CD14-positive monocyte (primary cell): ENCODE measurements at regions not wholly inside any gene's neighbourhood (a gene's known extent, or its start where the extent isn't known, plus 50 kb on each side); places are given as distances from the start of the nearest gene placed in this dataset.

Source experiments
- DNase-seq, 3 donors: peaks; one replicate each; pipeline ENCODE4 v3.0.0-alpha.2; 2011 to 2022
- H2AFZ ChIP-seq: 2 replicates; pipeline ENCODE4 v1.6.0; 2012; ENCODE audit warnings: mild to moderate bottlenecking, low read depth, low read length, inconsistent platforms; ENCODE audit not compliant: insufficient read depth, poor library complexity, severe bottlenecking
- H3K27ac ChIP-seq, 2 donors: 1 replicate in 1 of 2; 2 replicates in 1 of 2; pipeline ENCODE4 v1.5.1; 2012 to 2013; ENCODE audit warnings: low read length in 2 of 2, control low read depth in 1 of 2, inconsistent platforms in 1 of 2, low read depth in 1 of 2, mild to moderate bottlenecking in 1 of 2
- H3K27me3 ChIP-seq, 2 donors: one replicate each; pipeline versions ENCODE4 v1.6.0 to v1.6.1; 2011 to 2013; ENCODE audit warnings: low read length in 2 of 2; ENCODE audit not compliant: control insufficient read depth in 2 of 2, insufficient read depth in 2 of 2
- H3K36me3 ChIP-seq, 2 donors: replicated peaks in 1 of 2; 1 replicate in 1 of 2; 2 replicates in 1 of 2; pipeline versions ENCODE4 v1.5.1 to v1.6.1; 2012 to 2013; ENCODE audit warnings: low read length in 2 of 2, control low read depth in 1 of 2, inconsistent platforms in 1 of 2, mild to moderate bottlenecking in 1 of 2; ENCODE audit not compliant: insufficient read depth in 2 of 2, control insufficient read depth in 1 of 2
- H3K4me1 ChIP-seq, 2 donors: 1 replicate in 1 of 2; 2 replicates in 1 of 2; pipeline versions ENCODE4 v1.5.1 to v1.6.1; 2012 to 2013; ENCODE audit warnings: low read length in 2 of 2, control low read depth in 1 of 2, inconsistent platforms in 1 of 2, mild to moderate bottlenecking in 1 of 2, moderate library complexity in 1 of 2; ENCODE audit not compliant: insufficient read depth in 2 of 2, control insufficient read depth in 1 of 2
- H3K4me2 ChIP-seq: replicated peaks from 2 replicates; pipeline ENCODE3; 2012; ENCODE audit warnings: low read length, moderate library complexity, mild to moderate bottlenecking; ENCODE audit not compliant: poor library complexity, severe bottlenecking; ENCODE audit errors: extremely low read depth
- H3K4me3 ChIP-seq, 3 experiments: fragments of 200-600 bp in 1 of 3; sonication (generic) in 1 of 3; replicated peaks in 1 of 3; 1 replicate in 2 of 3; 2 replicates in 1 of 3; pipeline ENCODE4 v1.5.1; 2011 to 2013; ENCODE audit warnings: low read length in 3 of 3, mild to moderate bottlenecking in 3 of 3, control low read depth in 2 of 3, low read depth in 2 of 3, inconsistent platforms in 1 of 3, moderate library complexity in 1 of 3
- H3K79me2 ChIP-seq: 2 replicates; pipeline ENCODE4 v1.6.0; 2012; ENCODE audit warnings: mild to moderate bottlenecking, control low read depth, inconsistent platforms, low read length, moderate library complexity; ENCODE audit not compliant: insufficient read depth
- H3K9ac ChIP-seq: 2 replicates; pipeline ENCODE4 v1.6.0; 2017; ENCODE audit warnings: low read length, mild to moderate bottlenecking; ENCODE audit not compliant: insufficient read depth, poor library complexity, severe bottlenecking
- H3K9me3 ChIP-seq, 2 donors: replicated peaks in 1 of 2; 1 replicate in 1 of 2; 2 replicates in 1 of 2; pipeline versions ENCODE4 v1.5.1 to v1.6.1; 2012 to 2013; ENCODE audit warnings: low read length in 2 of 2, control low read depth in 1 of 2; ENCODE audit not compliant: control insufficient read depth in 1 of 2, insufficient read depth in 1 of 2
- H4K20me1 ChIP-seq: 2 replicates; pipeline ENCODE4 v1.6.0; 2012; ENCODE audit warnings: mild to moderate bottlenecking, low read length, control low read depth, moderate library complexity; ENCODE audit not compliant: insufficient read depth
- H3K27ac Mint-ChIP-seq, 7 donors: one replicate each; pipeline ENCODE4 v1.8.0; 2020; ENCODE audit warnings: mild to moderate bottlenecking in 7 of 7, mixed read lengths in 7 of 7, moderate library complexity in 6 of 7, inconsistent platforms in 2 of 7
- H3K27me3 Mint-ChIP-seq, 3 donors: one replicate each; pipeline ENCODE4 v1.8.0; 2021 to 2022; ENCODE audit warnings: low read depth in 3 of 3, mild to moderate bottlenecking in 3 of 3, mixed read lengths in 3 of 3, moderate library complexity in 3 of 3, inconsistent platforms in 1 of 3
- H3K36me3 Mint-ChIP-seq, 2 donors: one replicate each; pipeline ENCODE4 v1.8.0; 2020; ENCODE audit warnings: mixed read lengths in 2 of 2, inconsistent platforms in 1 of 2, mild to moderate bottlenecking in 1 of 2
- H3K4me1 Mint-ChIP-seq: one replicate; pipeline ENCODE4 v1.8.0; 2020; ENCODE audit warnings: mild to moderate bottlenecking, mixed read lengths
- H3K4me3 Mint-ChIP-seq, 2 donors: one replicate each; pipeline ENCODE4 v1.8.0; 2020; ENCODE audit warnings: mild to moderate bottlenecking in 2 of 2, mixed read lengths in 2 of 2, moderate library complexity in 1 of 2
- H3K9me3 Mint-ChIP-seq, 7 donors: one replicate each; pipeline ENCODE4 v1.8.0; 2020 to 2022; ENCODE audit warnings: mixed read lengths in 7 of 7, mild to moderate bottlenecking in 6 of 7, moderate library complexity in 6 of 7, inconsistent platforms in 2 of 7
- CTCF ChIP-seq: fragments of 200-600 bp; IDR thresholded peaks from one replicate; pipeline ENCODE4 v1.8.0; 2022; ENCODE audit warnings: antibody characterized with exemption, mild to moderate bottlenecking
- WGBS: methylation state at CpG from one replicate; pipeline ENCODE4 v1.1.5; 2013; ENCODE audit warnings: missing lambda C conversion rate; ENCODE audit not compliant: insufficient coverage; 5-methylcytosine and 5-hydroxymethylcytosine counted together
- intact Hi-C, 2 donors: fragments of 100-400 bp; cut with micrococcal nuclease; formaldehyde crosslinking; loops; one replicate each; pipeline versions ENCODE4 v1.15.0 to v1.15.1; 2023

- no peaks in the 10 kb centered on the region for H3K79me2 ChIP-seq
- no peak overlapping the region for H3K27ac ChIP-seq
- H3K36me3 ChIP-seq = no peaks in the 10 kb centered on the region
- no peak overlapping the region for H3K9ac ChIP-seq
- Mint-ChIP-seq H3K9me3 (peaks cover 0 to 3% (median 0%) of the 10 kb centered on the region in 7 donors), H3K4me3 (no peak overlapping the region), H3K27ac (no peak overlapping the region), H3K27me3 (no peaks in the 10 kb centered on the region), H3K4me1 (no peaks in the 10 kb centered on the region), H3K36me3 (no peaks in the 10 kb centered on the region)
- H3K4me2 ChIP-seq = no peak overlapping the region
- no peak for DNase-seq
- no peaks in the 10 kb centered on the region for H3K4me1 ChIP-seq
- no peak for TF ChIP-seq CTCF
- H2AFZ ChIP-seq = no peak overlapping the region
- no peaks in the 10 kb centered on the region for H3K27me3 ChIP-seq
- H3K9me3 ChIP-seq = no peaks in the 10 kb centered on the region
- H4K20me1 ChIP-seq = no peaks in the 10 kb centered on the region
- intact Hi-C loops = no loop called here
- no peak overlapping the region for H3K4me3 ChIP-seq
Measured at GRCh38 chr4:63440236-63440635, 969.0 kb downstream of the TECRL start.

GRCh38 chr4:63430105-63430504 lies 979.1 kb downstream of the TECRL start:
- H3K4me3 Mint-ChIP-seq = no peak overlapping the region
- Histone ChIP-seq H3K4me3 (no peak overlapping the region), H3K79me2 (no peaks in the 10 kb centered on the region), H3K27me3 (no peaks in the 10 kb centered on the region), H3K4me1 (no peaks in the 10 kb centered on the region), H4K20me1 (no peaks in the 10 kb centered on the region), H3K27ac (no peak overlapping the region), H3K4me2 (no peak overlapping the region), H3K9ac (no peak overlapping the region), H3K9me3 (no peaks in the 10 kb centered on the region), H3K36me3 (no peaks in the 10 kb centered on the region), H2AFZ (no peak overlapping the region)
- no peaks in the 10 kb centered on the region for H3K36me3 Mint-ChIP-seq
- no peak for DNase-seq
- WGBS = no CpG with 5 or more reads among the region's 1 CpG
- H3K9me3 Mint-ChIP-seq = peaks cover 0 to 4% (median 2%) of the 10 kb centered on the region in 7 donors
- no peak for TF ChIP-seq CTCF
- intact Hi-C loops = no loop called here
- no peak overlapping the region for H3K27ac Mint-ChIP-seq
- H3K4me1 Mint-ChIP-seq = no peaks in the 10 kb centered on the region
- H3K27me3 Mint-ChIP-seq = no peaks in the 10 kb centered on the region
